CD8-positive, alpha-beta memory T cell (primary cell): ENCODE measurements at regions not wholly inside any gene's neighbourhood (a gene's known extent, or its start where the extent isn't known, plus 50 kb on each side); places are given as distances from the start of the nearest gene placed in this dataset.

ENCODE experiments used
- CTCF ChIA-PET: fragments of 350-600 bp; sonication (Branson Sonifier 250); formaldehyde crosslinking; loops from one replicate; lab custom pipeline; 2021; ENCODE audit warnings: antibody characterized with exemption; lab: Charles Lee
- POLR2A ChIA-PET: fragments of 350-600 bp; sonication (Branson Sonifier 250); formaldehyde crosslinking; loops from one replicate; lab custom pipeline; 2021; ENCODE audit warnings: antibody characterized with exemption; lab: Charles Lee
- DNase-seq, 5 donors: peaks; one replicate each; pipeline versions ENCODE4 v3.0.0 to v3.0.0-alpha.2; 2020 to 2022; ENCODE audit warnings: mixed read lengths in 1 of 5
- H3K27ac ChIP-seq: one replicate; pipeline ENCODE4 v1.7.0; 2013; ENCODE audit warnings: low read depth, mild to moderate bottlenecking, low read length, moderate library complexity
- H3K27me3 ChIP-seq: 2 replicates; pipeline ENCODE4 v1.7.0; 2013; ENCODE audit warnings: low read length, mild to moderate bottlenecking; ENCODE audit not compliant: insufficient read depth, poor library complexity, severe bottlenecking
- H3K36me3 ChIP-seq: 2 replicates; pipeline ENCODE4 v1.7.0; 2013; ENCODE audit warnings: mild to moderate bottlenecking, low read length, moderate library complexity; ENCODE audit not compliant: insufficient read depth
- H3K4me1 ChIP-seq: 2 replicates; pipeline ENCODE4 v1.7.0; 2013; ENCODE audit warnings: mild to moderate bottlenecking, low read length, moderate library complexity; ENCODE audit not compliant: insufficient read depth
- H3K4me3 ChIP-seq: 2 replicates; pipeline ENCODE4 v1.7.0; 2013; ENCODE audit warnings: mild to moderate bottlenecking, low read length
- H3K9me3 ChIP-seq: 2 replicates; pipeline ENCODE4 v1.7.0; 2013; ENCODE audit warnings: mild to moderate bottlenecking, low read length
- H3K27ac Mint-ChIP-seq, 8 donors: one replicate each; pipeline ENCODE4 v1.8.0; 2020 to 2021; ENCODE audit warnings: mixed read lengths in 8 of 8, mild to moderate bottlenecking in 6 of 8, inconsistent platforms in 3 of 8, moderate library complexity in 3 of 8
- H3K27me3 Mint-ChIP-seq, 2 donors: one replicate each; pipeline ENCODE4 v1.8.0; 2020 to 2021; ENCODE audit warnings: mixed read lengths in 2 of 2, mild to moderate bottlenecking in 1 of 2, moderate library complexity in 1 of 2
- H3K36me3 Mint-ChIP-seq, 3 donors: one replicate each; pipeline ENCODE4 v1.8.0; 2020 to 2021; ENCODE audit warnings: mixed read lengths in 3 of 3, inconsistent platforms in 1 of 3, mild to moderate bottlenecking in 1 of 3
- H3K4me1 Mint-ChIP-seq, 3 donors: one replicate each; pipeline ENCODE4 v1.8.0; 2020 to 2021; ENCODE audit warnings: mixed read lengths in 3 of 3, inconsistent platforms in 1 of 3, mild to moderate bottlenecking in 1 of 3
- H3K4me3 Mint-ChIP-seq, 7 donors: one replicate each; pipeline ENCODE4 v1.8.0; 2020 to 2021; ENCODE audit warnings: mixed read lengths in 7 of 7, mild to moderate bottlenecking in 6 of 7, moderate library complexity in 4 of 7, inconsistent platforms in 2 of 7
- H3K9me3 Mint-ChIP-seq, 5 donors: one replicate each; pipeline ENCODE4 v1.8.0; 2020 to 2022; ENCODE audit warnings: mixed read lengths in 5 of 5, mild to moderate bottlenecking in 3 of 5, moderate library complexity in 2 of 5, inconsistent platforms in 1 of 5

- Mint-ChIP-seq H3K4me1 (no peaks in the 10 kb centered on the region), H3K4me3 (no peak overlapping the region), H3K27ac (no peak overlapping the region), H3K27me3 (no peaks in the 10 kb centered on the region), H3K36me3 (no peaks in the 10 kb centered on the region), H3K9me3 (peaks cover 0 to 15% (median 7%) of the 10 kb centered on the region in 5 donors)
- CTCF ChIA-PET, result interaction anchor here (1.4 kb wide), 1 partner anchor 13 kb away, joined by 3 read pairs; no protein-coding TSS in a partner anchor
- no peaks in the 10 kb centered on the region for H3K4me1 ChIP-seq
- POLR2A ChIA-PET, result no interaction called here
- no peaks in the 10 kb centered on the region for H3K9me3 ChIP-seq
- no peak for DNase-seq
- no peak overlapping the region for H3K4me3 ChIP-seq
- H3K27ac ChIP-seq, result no peak overlapping the region
- H3K27me3 ChIP-seq, result no peaks in the 10 kb centered on the region
- H3K36me3 ChIP-seq, result no peaks in the 10 kb centered on the region
Observed at GRCh38 chr6:18961566-18961965, 574.4 kb downstream of the RNF144B start.

GRCh38 chr6:18962361-18962905 lies 575.3 kb downstream of the RNF144B start:
- DNase-seq, result no peak
- H3K4me3 Mint-ChIP-seq, result no peak overlapping the region
- Histone ChIP-seq H3K27me3 (no peaks in the 10 kb centered on the region), H3K36me3 (no peaks in the 10 kb centered on the region), H3K4me1 (no peaks in the 10 kb centered on the region), H3K4me3 (no peak overlapping the region), H3K9me3 (no peaks in the 10 kb centered on the region), H3K27ac (no peak overlapping the region)
- ChIA-PET POLR2A (no interaction called here), CTCF (no interaction called here)
- no peaks in the 10 kb centered on the region for H3K27me3 Mint-ChIP-seq
- H3K4me1 Mint-ChIP-seq, result no peaks in the 10 kb centered on the region
- H3K9me3 Mint-ChIP-seq, result peaks cover 0 to 8% (median 7%) of the 10 kb centered on the region in 5 donors
- no peaks in the 10 kb centered on the region for H3K36me3 Mint-ChIP-seq
- H3K27ac Mint-ChIP-seq, result no peak overlapping the region

- CTCF ChIA-PET, result no interaction called here
- Histone ChIP-seq H3K9me3 (no peaks in the 10 kb centered on the region), H3K4me1 (no peaks in the 10 kb centered on the region), H3K27ac (no peak overlapping the region), H3K27me3 (no peaks in the 10 kb centered on the region), H3K36me3 (no peaks in the 10 kb centered on the region), H3K4me3 (no peak overlapping the region)
- H3K4me3 Mint-ChIP-seq, result no peak overlapping the region
- POLR2A ChIA-PET, result no interaction called here
- no peak for DNase-seq
- H3K9me3 Mint-ChIP-seq, result peaks cover 0 to 13% (median 8%) of the 10 kb centered on the region in 5 donors
- no peaks in the 10 kb centered on the region for H3K4me1 Mint-ChIP-seq
- H3K27me3 Mint-ChIP-seq, result no peaks in the 10 kb centered on the region
- H3K36me3 Mint-ChIP-seq, result no peaks in the 10 kb centered on the region
- no peak overlapping the region for H3K27ac Mint-ChIP-seq
Observed at GRCh38 chr6:18963439-18963838, 576.3 kb downstream of the RNF144B start.

GRCh38 chr6:18973251-18973650 lies 586.1 kb downstream of the RNF144B start:
- Mint-ChIP-seq H3K27ac (no peak overlapping the region), H3K9me3 (peaks cover 0 to 28% (median 5%) of the 10 kb centered on the region in 5 donors), H3K27me3 (no peaks in the 10 kb centered on the region), H3K36me3 (no peaks in the 10 kb centered on the region), H3K4me1 (no peaks in the 10 kb centered on the region), H3K4me3 (no peak overlapping the region)
- Histone ChIP-seq H3K4me1 (no peaks in the 10 kb centered on the region), H3K27me3 (no peaks in the 10 kb centered on the region), H3K36me3 (no peaks in the 10 kb centered on the region), H3K9me3 (no peaks in the 10 kb centered on the region), H3K27ac (no peak overlapping the region), H3K4me3 (no peak overlapping the region)
- POLR2A ChIA-PET, result no interaction called here
- no peak for DNase-seq
- CTCF ChIA-PET, result no interaction called here

GRCh38 chr6:18976091-18976490 lies 588.9 kb downstream of the RNF144B start:
- ChIA-PET CTCF (no interaction called here), POLR2A (no interaction called here)
- H3K9me3 Mint-ChIP-seq, result peaks cover 0 to 26% (median under 1%) of the 10 kb centered on the region in 5 donors
- Histone ChIP-seq H3K27ac (no peak overlapping the region), H3K4me1 (no peaks in the 10 kb centered on the region), H3K4me3 (no peak overlapping the region), H3K9me3 (no peaks in the 10 kb centered on the region), H3K36me3 (no peaks in the 10 kb centered on the region), H3K27me3 (no peaks in the 10 kb centered on the region)
- no peak overlapping the region for H3K4me3 Mint-ChIP-seq
- H3K27ac Mint-ChIP-seq, result no peak overlapping the region
- DNase-seq, result no peak
- H3K27me3 Mint-ChIP-seq, result no peaks in the 10 kb centered on the region
- H3K4me1 Mint-ChIP-seq, result no peaks in the 10 kb centered on the region
- H3K36me3 Mint-ChIP-seq, result no peaks in the 10 kb centered on the region

- POLR2A ChIA-PET, result no interaction called here
- H3K36me3 Mint-ChIP-seq, result no peaks in the 10 kb centered on the region
- H3K27me3 Mint-ChIP-seq, result no peaks in the 10 kb centered on the region
- no peak overlapping the region for H3K4me3 ChIP-seq
- H3K4me1 ChIP-seq, result no peaks in the 10 kb centered on the region
- CTCF ChIA-PET, result no interaction called here
- H3K27ac Mint-ChIP-seq, result no peak overlapping the region
- peaks cover 0 to 22% (median 0%) of the 10 kb centered on the region in 5 donors for H3K9me3 Mint-ChIP-seq
- H3K36me3 ChIP-seq, result no peaks in the 10 kb centered on the region
- H3K9me3 ChIP-seq, result no peaks in the 10 kb centered on the region
- H3K4me1 Mint-ChIP-seq, result no peaks in the 10 kb centered on the region
- no peak overlapping the region for H3K4me3 Mint-ChIP-seq
- H3K27me3 ChIP-seq, result no peaks in the 10 kb centered on the region
- H3K27ac ChIP-seq, result no peak overlapping the region
- no peak for DNase-seq
Observed at GRCh38 chr6:18976966-18977365, 589.8 kb downstream of the RNF144B start.

- no peaks in the 10 kb centered on the region for H3K36me3 Mint-ChIP-seq
- ChIA-PET CTCF (no interaction called here), POLR2A (no interaction called here)
- no peak overlapping the region for H3K4me3 Mint-ChIP-seq
- no peak overlapping the region for H3K27ac Mint-ChIP-seq
- peaks cover 0 to 22% (median 1%) of the 10 kb centered on the region in 5 donors for H3K9me3 Mint-ChIP-seq
- Histone ChIP-seq H3K27me3 (no peaks in the 10 kb centered on the region), H3K4me1 (no peaks in the 10 kb centered on the region), H3K9me3 (no peaks in the 10 kb centered on the region), H3K4me3 (no peak overlapping the region), H3K36me3 (no peaks in the 10 kb centered on the region), H3K27ac (no peak overlapping the region)
- no peak for DNase-seq
- no peaks in the 10 kb centered on the region for H3K27me3 Mint-ChIP-seq
- no peaks in the 10 kb centered on the region for H3K4me1 Mint-ChIP-seq
Observed at GRCh38 chr6:18978337-18979128, 591.4 kb downstream of the RNF144B start.

GRCh38 chr6:18985061-18985460 lies 597.9 kb downstream of the RNF144B start:
- peaks cover 0 to 19% (median 3%) of the 10 kb centered on the region in 5 donors for H3K9me3 Mint-ChIP-seq
- H3K9me3 ChIP-seq, result no peaks in the 10 kb centered on the region
- H3K27me3 Mint-ChIP-seq, result no peaks in the 10 kb centered on the region
- H3K4me1 Mint-ChIP-seq, result no peaks in the 10 kb centered on the region
- H3K36me3 Mint-ChIP-seq, result no peaks in the 10 kb centered on the region
- H3K27ac ChIP-seq, result no peak overlapping the region
- H3K4me3 Mint-ChIP-seq, result no peak overlapping the region
- no peaks in the 10 kb centered on the region for H3K27me3 ChIP-seq
- DNase-seq, result no peak
- CTCF ChIA-PET, result no interaction called here
- H3K27ac Mint-ChIP-seq, result no peak overlapping the region
- POLR2A ChIA-PET, result no interaction called here
- no peaks in the 10 kb centered on the region for H3K4me1 ChIP-seq
- H3K4me3 ChIP-seq, result no peak overlapping the region
- H3K36me3 ChIP-seq, result no peaks in the 10 kb centered on the region
